GM12878 (cell line): ENCODE measurements at regions not wholly inside any gene's neighbourhood (a gene's known extent, or its start where the extent isn't known, plus 50 kb on each side); places are given as distances from the start of the nearest gene placed in this dataset.

ENCODE experiments used
- ASH2L ChIP-seq: fragments of 300-600, 200-600 bp; sonication (generic); IDR thresholded peaks from 2 replicates; pipeline ENCODE4 v1.6.1; 2017; ENCODE audit warnings: low read depth, mild to moderate bottlenecking, borderline replicate concordance
- ATF7 ChIP-seq: fragments of 450-650 bp; IDR thresholded peaks from 2 replicates; pipeline ENCODE4 v1.6.1; 2016; ENCODE audit warnings: low read depth, mild to moderate bottlenecking
- CTCF ChIP-seq, 3 experiments: IDR thresholded peaks in 2 of 3; conservative IDR thresholded peaks in 1 of 3; 2 replicates each; pipeline ENCODE4 v1.5.1; 2011; ENCODE audit warnings: low read depth in 3 of 3, low read length in 3 of 3, mild to moderate bottlenecking in 3 of 3, control low read depth in 2 of 3, moderate library complexity in 2 of 3, inconsistent platforms in 1 of 3, mixed read lengths in 1 of 3; ENCODE audit not compliant: control insufficient read depth in 2 of 3, insufficient read depth in 1 of 3; ENCODE audit errors: extremely low read depth in 1 of 3
- ETV6 ChIP-seq, 2 experiments: fragments of 450-650 bp in 1 of 2; IDR thresholded peaks in 1 of 2; conservative IDR thresholded peaks in 1 of 2; 2 replicates each; pipeline ENCODE4 v1.6.1; 2014; ENCODE audit warnings: antibody characterized with exemption in 1 of 2, borderline replicate concordance in 1 of 2, low read depth in 1 of 2, mild to moderate bottlenecking in 1 of 2, moderate library complexity in 1 of 2
- GABPA ChIP-seq: IDR thresholded peaks from 2 replicates; pipeline ENCODE4 v1.6.1; 2014; ENCODE audit warnings: antibody characterized with exemption, low read depth, mild to moderate bottlenecking, inconsistent platforms
- NFIC ChIP-seq: IDR thresholded peaks from 2 replicates; pipeline ENCODE4 v1.6.1; 2012; ENCODE audit warnings: low read depth, mild to moderate bottlenecking, inconsistent platforms, low read length, moderate library complexity
- POLR2A ChIP-seq: IDR thresholded peaks from 2 replicates; pipeline ENCODE4 v1.6.1; 2011; ENCODE audit warnings: low read depth, mild to moderate bottlenecking, low read length
- POLR2AphosphoS5 ChIP-seq: IDR thresholded peaks from 2 replicates; pipeline ENCODE4 v1.6.1; 2011; ENCODE audit warnings: mild to moderate bottlenecking, low read length, inconsistent platforms
- RAD51 ChIP-seq: fragments of 450-650 bp; IDR thresholded peaks from 2 replicates; pipeline ENCODE4 v1.6.1; 2016; ENCODE audit warnings: moderate library complexity, mild to moderate bottlenecking, inconsistent platforms
- STAT3 ChIP-seq: IDR thresholded peaks from 2 replicates; pipeline ENCODE4 v1.6.1; 2011; ENCODE audit warnings: low read depth, low read length, improper control_type of control experiment
- YY1 ChIP-seq: IDR thresholded peaks from 2 replicates; pipeline ENCODE4 v1.6.1; 2011; ENCODE audit warnings: low read depth, mild to moderate bottlenecking, low read length

DNA sequence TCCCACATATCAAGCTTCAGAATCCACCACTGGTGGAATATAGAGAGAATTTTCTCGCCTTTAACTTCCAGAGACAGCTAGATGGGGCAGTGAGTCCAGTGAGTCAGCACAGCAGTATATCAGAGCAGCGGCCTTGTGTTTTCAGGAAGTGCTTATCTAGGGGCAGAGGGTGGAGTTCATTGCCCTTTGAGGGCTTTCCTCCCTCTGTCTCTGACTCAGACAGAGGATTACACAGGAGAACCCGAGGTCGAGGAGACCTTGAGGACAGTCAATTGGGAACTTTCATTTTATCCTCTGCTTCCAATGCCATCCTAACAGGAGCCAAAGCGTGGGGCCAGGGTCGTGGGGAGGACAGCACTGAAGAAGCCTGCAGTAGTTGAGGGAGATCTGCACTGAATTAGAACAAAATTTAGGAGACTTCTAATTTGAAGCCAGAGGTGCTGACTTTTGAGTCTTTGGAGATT lies 109.6 kb upstream of the UMPS start:
- no peak for TF ChIP-seq GABPA
- TF ChIP-seq POLR2AphosphoS5, result no peak
- no peak for TF ChIP-seq POLR2A
- no peak for TF ChIP-seq CTCF (IDR thresholded peaks at IDR 0.05 in 2 of 3, conservative IDR thresholded peaks at IDR 0.05 in 1 of 3; ENCODE audit: control insufficient read depth in 2 of 3, extremely low read depth in 1 of 3, insufficient read depth in 1 of 3, low read depth in 3 of 3, low read length in 3 of 3)
- TF ChIP-seq ASH2L, result no peak
- TF ChIP-seq NFIC, result no peak
- TF ChIP-seq RAD51, result no peak
- no peak for TF ChIP-seq STAT3
- no peak for TF ChIP-seq YY1
- TF ChIP-seq ETV6 (conservative IDR thresholded peaks at IDR 0.05 in 1 of 2, IDR thresholded peaks at IDR 0.05 in 1 of 2; ENCODE audit: borderline replicate concordance in 1 of 2, low read depth in 1 of 2), result no peak
- no peak for TF ChIP-seq ATF7
